Fibroblast of pulmonary artery (primary cell): ENCODE measurements at regions not wholly inside any gene's neighbourhood (a gene's known extent, or its start where the extent isn't known, plus 50 kb on each side); places are given as distances from the start of the nearest gene placed in this dataset.

Source experiments
- DNase-seq: peaks from one replicate; pipeline ENCODE4 v3.0.0-alpha.2; 2010; ENCODE audit warnings: low read depth
- H3K4me3 ChIP-seq: replicated peaks from 2 replicates; pipeline ENCODE4 v1.5.1; 2011; ENCODE audit warnings: low read depth, mild to moderate bottlenecking, control low read depth, low read length, moderate library complexity
- TF ChIP-seq, protein P1 (sequence below): IDR thresholded peaks from 2 replicates; pipeline ENCODE4 v1.5.1; 2011; ENCODE audit warnings: mild to moderate bottlenecking, control low read depth, low read length, inconsistent platforms; ENCODE audit errors: missing control alignments

DNA sequence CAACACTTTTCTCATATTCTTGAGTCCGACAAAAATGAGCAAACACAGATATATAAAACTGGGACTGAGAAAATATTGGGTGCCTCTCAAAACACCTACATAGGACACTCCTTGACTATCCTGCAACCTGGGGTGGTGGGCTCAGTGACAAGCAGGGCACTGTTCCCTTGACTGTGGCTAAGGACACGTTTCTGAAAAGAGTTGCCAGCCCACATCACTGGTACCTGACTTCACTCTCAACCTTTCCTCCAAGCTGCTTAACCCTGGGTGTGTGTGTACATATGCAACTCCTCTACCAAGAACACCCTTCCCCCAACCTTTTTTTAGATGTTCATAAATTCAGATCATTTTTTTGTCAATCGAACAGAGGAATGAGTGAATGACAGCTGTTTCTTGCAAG lies 148.7 kb downstream of the ACTL7B start:
- no peak for DNase-seq
- H3K4me3 ChIP-seq: no peak overlapping the region
- TF ChIP-seq, protein P1, sequence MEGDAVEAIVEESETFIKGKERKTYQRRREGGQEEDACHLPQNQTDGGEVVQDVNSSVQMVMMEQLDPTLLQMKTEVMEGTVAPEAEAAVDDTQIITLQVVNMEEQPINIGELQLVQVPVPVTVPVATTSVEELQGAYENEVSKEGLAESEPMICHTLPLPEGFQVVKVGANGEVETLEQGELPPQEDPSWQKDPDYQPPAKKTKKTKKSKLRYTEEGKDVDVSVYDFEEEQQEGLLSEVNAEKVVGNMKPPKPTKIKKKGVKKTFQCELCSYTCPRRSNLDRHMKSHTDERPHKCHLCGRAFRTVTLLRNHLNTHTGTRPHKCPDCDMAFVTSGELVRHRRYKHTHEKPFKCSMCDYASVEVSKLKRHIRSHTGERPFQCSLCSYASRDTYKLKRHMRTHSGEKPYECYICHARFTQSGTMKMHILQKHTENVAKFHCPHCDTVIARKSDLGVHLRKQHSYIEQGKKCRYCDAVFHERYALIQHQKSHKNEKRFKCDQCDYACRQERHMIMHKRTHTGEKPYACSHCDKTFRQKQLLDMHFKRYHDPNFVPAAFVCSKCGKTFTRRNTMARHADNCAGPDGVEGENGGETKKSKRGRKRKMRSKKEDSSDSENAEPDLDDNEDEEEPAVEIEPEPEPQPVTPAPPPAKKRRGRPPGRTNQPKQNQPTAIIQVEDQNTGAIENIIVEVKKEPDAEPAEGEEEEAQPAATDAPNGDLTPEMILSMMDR: no peak

DNA sequence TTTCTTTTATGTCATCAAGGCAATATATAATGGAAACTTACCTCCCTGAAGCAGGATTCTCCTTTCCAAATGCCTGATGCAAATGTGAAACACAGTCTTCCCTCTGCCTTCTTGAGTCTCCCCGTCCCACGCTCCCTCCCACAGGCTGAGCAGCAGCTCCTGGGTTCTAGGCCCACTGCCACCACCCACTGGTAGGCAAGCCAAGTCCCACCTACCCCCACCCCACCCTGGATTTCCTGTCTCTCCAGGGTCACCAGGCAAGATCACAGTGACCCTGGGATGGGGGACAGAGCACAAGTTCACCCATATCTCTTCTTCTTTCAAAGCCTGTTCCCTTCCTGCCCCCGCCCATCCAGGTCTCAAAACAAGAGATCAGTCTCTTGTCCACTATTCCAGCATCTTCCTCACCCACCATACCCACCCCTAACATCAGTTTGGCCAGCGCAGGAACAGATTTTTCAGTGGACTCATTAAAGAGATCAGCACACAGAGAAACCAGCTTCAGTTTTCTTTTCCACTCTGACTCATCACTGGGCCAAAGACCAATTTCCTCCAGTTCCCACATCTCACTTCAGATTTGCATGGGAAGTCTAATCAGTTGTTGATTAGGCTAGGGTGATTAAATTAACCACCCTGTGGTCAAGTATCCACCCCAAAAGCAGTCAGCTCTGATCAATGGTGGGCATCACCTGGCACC lies 151.5 kb downstream of the ACTL7B start:
- TF ChIP-seq, protein P1: no peak
- H3K4me3 ChIP-seq: no peak overlapping the region
- DNase-seq: peak; percentile 8

DNA sequence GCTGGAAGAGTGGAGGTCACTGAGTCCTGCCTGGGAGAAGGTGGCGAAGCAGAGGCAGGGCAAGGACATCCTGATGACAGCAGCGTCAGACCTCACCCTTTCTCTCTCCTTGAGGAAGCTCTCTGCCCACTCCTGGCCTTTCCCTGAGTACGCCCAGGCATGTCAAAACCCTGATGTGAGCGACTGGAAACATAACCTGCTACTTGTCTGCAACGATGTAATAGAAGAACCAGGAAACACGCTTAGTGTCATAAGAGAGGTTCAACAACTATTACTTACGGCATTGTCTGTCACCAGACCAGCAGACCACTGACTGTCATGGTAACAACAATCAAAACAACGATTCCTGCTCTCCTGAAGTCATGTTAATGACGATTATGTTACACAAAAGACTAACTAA lies 152.4 kb downstream of the ACTL7B start:
- no peak for DNase-seq
- no peak overlapping the region for H3K4me3 ChIP-seq
- TF ChIP-seq, protein P1: no peak

DNA sequence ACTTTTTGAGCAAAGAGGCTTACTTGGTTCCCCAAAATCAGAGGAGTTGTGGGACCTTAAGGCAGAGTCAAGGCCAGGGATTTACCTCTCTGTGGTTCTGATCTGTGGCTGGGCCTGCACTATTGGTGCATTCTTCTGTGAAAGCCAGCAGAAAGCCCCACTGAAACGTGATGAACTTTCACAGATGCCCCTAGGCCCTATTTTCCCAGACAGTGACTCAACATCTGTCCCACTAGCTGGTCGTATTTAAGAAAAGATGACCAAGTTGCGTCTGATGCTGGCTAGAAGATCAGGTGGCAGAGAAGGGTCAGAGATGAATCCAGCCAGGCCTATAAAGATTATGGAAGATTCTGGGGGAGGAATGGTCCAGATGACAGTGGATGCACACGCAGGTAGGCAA lies 153.1 kb downstream of the ACTL7B start:
- TF ChIP-seq, protein P1: no peak
- DNase-seq: no peak
- no peak overlapping the region for H3K4me3 ChIP-seq

DNA sequence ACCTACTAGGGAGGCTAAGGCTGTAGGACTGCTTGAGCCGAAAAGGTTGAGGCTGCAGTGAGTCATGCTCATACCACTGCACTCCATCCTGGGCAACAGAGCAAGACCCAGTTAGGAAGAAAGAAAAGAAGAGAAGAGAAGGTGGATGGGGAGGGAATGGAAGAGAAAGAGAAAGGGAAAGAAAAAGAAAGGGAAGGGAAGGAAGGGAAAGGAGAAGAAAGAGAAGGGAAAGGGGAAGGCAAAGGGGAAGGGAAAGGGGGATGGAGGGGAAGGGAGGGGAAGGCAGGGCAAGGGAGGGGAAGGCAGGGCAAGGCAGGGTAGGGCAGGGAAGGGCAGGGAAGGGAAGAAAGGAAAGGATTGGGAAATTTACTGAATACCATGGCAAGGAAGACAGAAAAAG lies 157.0 kb downstream of the ACTL7B start:
- DNase-seq: no peak
- H3K4me3 ChIP-seq: no peak overlapping the region
- TF ChIP-seq, protein P1: no peak

DNA sequence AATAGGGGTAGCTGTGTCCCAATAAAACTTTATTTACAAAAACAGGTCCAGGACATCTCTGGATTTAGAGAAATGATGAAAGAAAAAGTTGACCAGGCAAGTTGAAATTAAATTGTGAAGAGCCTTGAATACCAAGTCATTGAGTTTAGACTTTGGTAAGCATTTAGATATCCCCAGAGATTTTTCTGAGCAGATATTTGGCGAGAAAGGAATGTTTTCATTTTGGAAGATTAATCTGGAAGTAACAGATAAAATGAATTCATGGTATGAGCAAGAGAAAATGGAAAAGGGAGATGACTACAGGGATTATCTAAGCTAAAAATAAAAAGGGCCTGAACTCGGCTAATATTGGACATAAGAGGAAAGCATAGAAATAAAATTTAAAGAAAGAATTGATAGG lies 157.6 kb downstream of the ACTL7B start:
- no peak overlapping the region for H3K4me3 ChIP-seq
- TF ChIP-seq, protein P1: no peak
- no peak for DNase-seq

DNA sequence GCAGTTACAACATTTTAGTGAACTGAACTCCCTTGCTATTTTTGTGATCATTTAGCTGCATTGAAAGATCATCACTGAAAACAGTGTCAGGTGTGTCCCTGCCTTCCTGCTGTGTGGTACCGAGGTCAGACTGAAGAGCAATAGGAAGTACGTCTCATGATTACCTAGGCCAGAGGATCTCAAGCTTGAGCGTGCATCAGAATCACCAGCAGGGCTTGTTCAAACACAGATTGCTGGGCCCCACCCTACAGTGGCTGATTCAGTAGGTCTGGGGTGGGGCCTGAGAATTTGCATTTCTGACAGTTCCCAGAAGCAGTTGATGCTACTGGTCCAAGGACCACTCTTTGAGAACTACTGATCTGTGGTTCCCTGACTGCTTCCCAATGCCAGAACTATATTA lies 159.6 kb downstream of the ACTL7B start:
- no peak overlapping the region for H3K4me3 ChIP-seq
- DNase-seq: no peak
- TF ChIP-seq, protein P1: no peak
